ENCODE measurements at regions not wholly inside any gene's neighbourhood (a gene's known extent, or its start where the extent isn't known, plus 50 kb on each side); places are given as distances from the start of the nearest gene placed in this dataset.

DNA sequence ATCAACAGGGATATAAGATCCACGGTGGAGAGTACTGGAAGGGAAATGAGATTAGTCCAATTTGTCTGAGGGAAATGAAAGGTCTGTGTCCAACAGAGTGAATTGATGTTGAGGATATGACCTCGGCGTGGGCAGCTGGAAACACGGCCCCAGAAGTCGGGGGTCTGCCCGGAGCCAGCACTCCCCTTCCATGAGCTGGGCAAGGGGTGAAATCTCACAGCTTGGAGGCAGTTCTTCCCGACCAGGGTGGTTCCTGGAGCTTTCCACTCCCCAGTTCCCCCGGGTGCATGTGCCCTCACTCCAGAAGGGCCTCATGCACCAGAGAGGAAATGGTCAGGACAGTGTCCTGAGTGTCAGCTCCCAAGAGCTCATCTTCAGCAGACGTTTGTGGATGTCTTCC lies 264.7 kb upstream of the PPP2R2D start:
- TF ChIP-seq POLR2AphosphoS5 (IDR thresholded peaks at IDR 0.05) (no peak), POLR2A (IDR thresholded peaks at IDR 0.05) (no peak)
